Embryonic facial prominence (tissue), 1 donor: ENCODE measurements at regions not wholly inside any gene's neighbourhood (a gene's known extent, or its start where the extent isn't known, plus 50 kb on each side); places are given as distances from the start of the nearest gene placed in this dataset.
"Not testable (repeated sequence)": the region's sequence is repeated elsewhere in the genome, so short reads cannot be mapped to it uniquely, and the experiment has no call there.

Experiments
- DNase-seq: peaks from one replicate; pipeline ENCODE4 v3.0.0-alpha.2; 2016; ENCODE audit errors: extremely low spot score

- DNase-seq: no peak
Observed at GRCh38 chr22:44576311-44577260, 78.6 kb upstream of the RTL6 start.

- DNase-seq: no peak
Observed at GRCh38 chr22:44575381-44576268, 77.6 kb upstream of the RTL6 start.

GRCh38 chr22:44574640-44575380 is 76.8 kb upstream of the RTL6 start:
- no peak for DNase-seq

GRCh38 chr22:44574057-44574639 is 76.1 kb upstream of the RTL6 start:
- DNase-seq: no peak

- DNase-seq: no peak
Observed at GRCh38 chr22:44573451-44573850, 75.4 kb upstream of the RTL6 start.

- DNase-seq: no peak
Observed at GRCh38 chr22:44572414-44573207, 74.6 kb upstream of the RTL6 start.

- no peak for DNase-seq
Observed at GRCh38 chr22:44571566-44572413, 73.8 kb upstream of the RTL6 start.

- DNase-seq: no peak
Observed at GRCh38 chr22:44570476-44571445, 72.7 kb upstream of the RTL6 start.

GRCh38 chr22:44569561-44569991 is 71.5 kb upstream of the RTL6 start:
- DNase-seq: no peak

GRCh38 chr22:44567846-44568493 is 69.9 kb upstream of the RTL6 start:
- DNase-seq: no peak

GRCh38 chr22:44567378-44567841 is 69.4 kb upstream of the RTL6 start:
- DNase-seq: not testable (repeated sequence)

- DNase-seq: no peak
Observed at GRCh38 chr22:44566911-44567310, 68.9 kb upstream of the RTL6 start.

- DNase-seq: not testable (repeated sequence)
Observed at GRCh38 chr22:44562651-44563050, 64.6 kb upstream of the RTL6 start.

GRCh38 chr22:44561139-44561840 is 63.3 kb upstream of the RTL6 start:
- no peak for DNase-seq

- not testable (repeated sequence) for DNase-seq
Observed at GRCh38 chr22:44558671-44559070, 60.6 kb upstream of the RTL6 start.

- DNase-seq: not testable (repeated sequence)
Observed at GRCh38 chr22:44557872-44558271, 59.8 kb upstream of the RTL6 start.
